GM23338 (cell line): ENCODE measurements at regions not wholly inside any gene's neighbourhood (a gene's known extent, or its start where the extent isn't known, plus 50 kb on each side); places are given as distances from the start of the nearest gene placed in this dataset.

Experiments used
- ATAC-seq: fragments of 200-7000 bp; cut with Tn5 transposase; 3 replicates; pipeline ENCODE4 v1.9.1; 2020
- DNase-seq: peaks from one replicate; pipeline ENCODE4 v3.0.0-alpha.2; 2015; ENCODE audit warnings: low spot score
- H2AFZ ChIP-seq: fragments of 200-600 bp; sonication (generic); 2 replicates; pipeline ENCODE4 v1.8.0; 2016; ENCODE audit warnings: antibody characterized with exemption, mild to moderate bottlenecking, moderate library complexity
- H3F3A ChIP-seq: fragments of 200-600 bp; sonication (generic); replicated peaks from 2 replicates; pipeline ENCODE4 v1.8.0; 2017; ENCODE audit warnings: antibody characterized with exemption, mixed run types, low read depth
- H3K27ac ChIP-seq: fragments of 200-600 bp; sonication (generic); 2 replicates; pipeline ENCODE4 v1.6.1; 2016; ENCODE audit warnings: low read depth
- H3K27me3 ChIP-seq: fragments of 200-600 bp; sonication (generic); 2 replicates; pipeline ENCODE4 v1.8.0; 2016; ENCODE audit warnings: mild to moderate bottlenecking, mixed run types, moderate library complexity; ENCODE audit not compliant: insufficient read depth
- H3K36me3 ChIP-seq: fragments of 200-600 bp; sonication (generic); 2 replicates; pipeline ENCODE4 v1.8.0; 2016; ENCODE audit warnings: mild to moderate bottlenecking; ENCODE audit not compliant: insufficient read depth
- H3K4me1 ChIP-seq: fragments of 200-600 bp; sonication (generic); 2 replicates; pipeline ENCODE4 v1.8.0; 2016; ENCODE audit warnings: mild to moderate bottlenecking, moderate library complexity; ENCODE audit not compliant: insufficient read depth
- H3K4me2 ChIP-seq: fragments of 200-600 bp; sonication (generic); 2 replicates; pipeline ENCODE4 v1.7.1; 2017; ENCODE audit warnings: mixed run types
- H3K4me3 ChIP-seq: fragments of 200-600 bp; sonication (generic); 2 replicates; pipeline ENCODE4 v1.6.1; 2016; ENCODE audit warnings: mixed run types
- H3K79me2 ChIP-seq: fragments of 200-600 bp; sonication (generic); replicated peaks from 2 replicates; pipeline ENCODE4 v1.8.0; 2017; ENCODE audit warnings: mild to moderate bottlenecking; ENCODE audit not compliant: insufficient read depth
- H3K9me2 ChIP-seq: fragments of 200-600 bp; sonication (generic); 2 replicates; pipeline ENCODE4 v1.8.0; 2017; ENCODE audit not compliant: insufficient read depth
- H4K20me1 ChIP-seq: fragments of 200-600 bp; sonication (generic); replicated peaks from 2 replicates; pipeline ENCODE4 v1.8.0; 2017; ENCODE audit warnings: mild to moderate bottlenecking; ENCODE audit not compliant: insufficient read depth
- H3K27ac Mint-ChIP-seq: 2 replicates; pipeline ENCODE4 v1.8.0; 2020; ENCODE audit warnings: inconsistent platforms, mild to moderate bottlenecking, moderate library complexity, mixed read lengths
- H3K27me3 Mint-ChIP-seq: 3 replicates; pipeline ENCODE4 v1.8.0; 2022; ENCODE audit warnings: low read depth, mild to moderate bottlenecking, moderate library complexity, mixed read lengths, inconsistent platforms; ENCODE audit not compliant: insufficient read depth, poor library complexity
- H3K36me3 Mint-ChIP-seq: 3 replicates; pipeline ENCODE4 v1.8.0; 2021; ENCODE audit warnings: low read depth, mild to moderate bottlenecking, inconsistent platforms, moderate library complexity, mixed read lengths
- H3K4me1 Mint-ChIP-seq: 3 replicates; pipeline ENCODE4 v1.8.0; 2020; ENCODE audit warnings: mild to moderate bottlenecking, inconsistent platforms, mixed read lengths
- H3K4me3 Mint-ChIP-seq: 3 replicates; pipeline ENCODE4 v1.8.0; 2021; ENCODE audit warnings: moderate library complexity, mild to moderate bottlenecking, inconsistent platforms, mixed read lengths
- H3K9me3 Mint-ChIP-seq: 3 replicates; pipeline ENCODE4 v1.8.0; 2020; ENCODE audit warnings: moderate library complexity, mild to moderate bottlenecking, inconsistent platforms, mixed read lengths
- EZH2 ChIP-seq: fragments of 200-600 bp; sonication (generic); IDR thresholded peaks from one replicate; pipeline ENCODE4 v1.8.0; 2017; ENCODE audit warnings: antibody characterized with exemption, mild to moderate bottlenecking, low read depth; ENCODE audit not compliant: unreplicated experiment
- JUNB ChIP-seq: IDR thresholded peaks from one replicate; pipeline ENCODE4 v1.6.1; 2016; ENCODE audit warnings: antibody characterized with exemption; ENCODE audit not compliant: unreplicated experiment
- NANOG ChIP-seq: IDR thresholded peaks from 2 replicates; pipeline ENCODE4 v1.6.1; 2016; ENCODE audit warnings: antibody characterized with exemption, borderline replicate concordance
- POLR2AphosphoS5 ChIP-seq: IDR thresholded peaks from 2 replicates; pipeline ENCODE4 v1.6.1; 2016; ENCODE audit warnings: antibody characterized with exemption, low read depth
- STAT1 ChIP-seq: IDR thresholded peaks from one replicate; pipeline ENCODE4 v1.6.1; 2016; ENCODE audit warnings: antibody characterized with exemption; ENCODE audit not compliant: unreplicated experiment
- ZNF114 ChIP-seq: fragments of 250-450 bp; sonication (Bioruptor Pico); IDR thresholded peaks from 2 replicates; pipeline ENCODE4 v1.5.0; 2020; ENCODE audit warnings: mild to moderate bottlenecking, moderate library complexity
- ZNF331 ChIP-seq: fragments of 250-450 bp; sonication (Bioruptor Pico); IDR thresholded peaks from 2 replicates; pipeline ENCODE4 v1.5.0; 2020; ENCODE audit warnings: low read depth, mild to moderate bottlenecking, moderate library complexity
- ZNF462 ChIP-seq: fragments of 250-450 bp; sonication (Bioruptor Pico); IDR thresholded peaks from 2 replicates; pipeline ENCODE4 v1.5.0; 2020; ENCODE audit warnings: mild to moderate bottlenecking, moderate library complexity
- TF ChIP-seq, protein P1 (sequence below): IDR thresholded peaks from one replicate; pipeline ENCODE4 v1.6.1; 2018; ENCODE audit warnings: antibody characterized with exemption; ENCODE audit not compliant: unreplicated experiment

GRCh38 chr11:91792779-91793262 lies 431.8 kb upstream of the FAT3 start:
- H3K27me3 Mint-ChIP-seq: no peaks in the 10 kb centered on the region
- no peaks in the 10 kb centered on the region; the same call in 2 of the 3 replicates for H3K4me1 Mint-ChIP-seq

DNA sequence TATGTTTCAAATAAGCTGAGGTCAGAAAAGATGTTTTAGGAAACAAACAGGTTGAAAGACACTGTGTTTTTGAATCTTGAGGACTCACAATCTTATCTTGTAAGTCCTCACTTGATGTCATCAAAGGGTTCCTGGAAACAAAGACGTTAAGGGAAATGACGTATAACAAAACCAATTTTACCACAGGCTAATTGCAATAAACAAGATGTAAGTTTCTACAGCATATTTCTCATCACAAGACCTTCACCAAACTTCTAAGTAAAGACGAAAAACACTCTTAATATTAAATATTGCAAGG lies 433.5 kb upstream of the FAT3 start:
- Mint-ChIP-seq H3K4me3 (no peak overlapping the region), H3K27ac (no peak overlapping the region)
- ATAC-seq: no peak
- no peak for TF ChIP-seq POLR2AphosphoS5
- no peak for TF ChIP-seq NANOG
- no peak for TF ChIP-seq ZNF331 (CRISPR knock-in tag)
- TF ChIP-seq ZNF114: no peak
- TF ChIP-seq ZNF462 (CRISPR knock-in tag): no peak

More at GRCh38 chr11:91792779-91793262, 431.8 kb upstream of the FAT3 start:
- Mint-ChIP-seq H3K36me3 (no peaks in the 10 kb centered on the region), H3K4me3 (no peak overlapping the region), H3K9me3 (no peaks in the 10 kb centered on the region), H3K27ac (peak overlapping the region; percentile 46)
- no peak overlapping the region for H3K4me2 ChIP-seq
- no peaks in the 10 kb centered on the region for H3K4me1 ChIP-seq
- TF ChIP-seq JUNB: no peak
- TF ChIP-seq NANOG: no peak
- TF ChIP-seq ZNF114: no peak
- no peak for TF ChIP-seq STAT1
- TF ChIP-seq, protein P1, sequence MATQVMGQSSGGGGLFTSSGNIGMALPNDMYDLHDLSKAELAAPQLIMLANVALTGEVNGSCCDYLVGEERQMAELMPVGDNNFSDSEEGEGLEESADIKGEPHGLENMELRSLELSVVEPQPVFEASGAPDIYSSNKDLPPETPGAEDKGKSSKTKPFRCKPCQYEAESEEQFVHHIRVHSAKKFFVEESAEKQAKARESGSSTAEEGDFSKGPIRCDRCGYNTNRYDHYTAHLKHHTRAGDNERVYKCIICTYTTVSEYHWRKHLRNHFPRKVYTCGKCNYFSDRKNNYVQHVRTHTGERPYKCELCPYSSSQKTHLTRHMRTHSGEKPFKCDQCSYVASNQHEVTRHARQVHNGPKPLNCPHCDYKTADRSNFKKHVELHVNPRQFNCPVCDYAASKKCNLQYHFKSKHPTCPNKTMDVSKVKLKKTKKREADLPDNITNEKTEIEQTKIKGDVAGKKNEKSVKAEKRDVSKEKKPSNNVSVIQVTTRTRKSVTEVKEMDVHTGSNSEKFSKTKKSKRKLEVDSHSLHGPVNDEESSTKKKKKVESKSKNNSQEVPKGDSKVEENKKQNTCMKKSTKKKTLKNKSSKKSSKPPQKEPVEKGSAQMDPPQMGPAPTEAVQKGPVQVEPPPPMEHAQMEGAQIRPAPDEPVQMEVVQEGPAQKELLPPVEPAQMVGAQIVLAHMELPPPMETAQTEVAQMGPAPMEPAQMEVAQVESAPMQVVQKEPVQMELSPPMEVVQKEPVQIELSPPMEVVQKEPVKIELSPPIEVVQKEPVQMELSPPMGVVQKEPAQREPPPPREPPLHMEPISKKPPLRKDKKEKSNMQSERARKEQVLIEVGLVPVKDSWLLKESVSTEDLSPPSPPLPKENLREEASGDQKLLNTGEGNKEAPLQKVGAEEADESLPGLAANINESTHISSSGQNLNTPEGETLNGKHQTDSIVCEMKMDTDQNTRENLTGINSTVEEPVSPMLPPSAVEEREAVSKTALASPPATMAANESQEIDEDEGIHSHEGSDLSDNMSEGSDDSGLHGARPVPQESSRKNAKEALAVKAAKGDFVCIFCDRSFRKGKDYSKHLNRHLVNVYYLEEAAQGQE: no peak
- TF ChIP-seq EZH2: no peak
- DNase-seq (no peak), ATAC-seq (no peak)
- H3F3A ChIP-seq: no peaks in the 10 kb centered on the region
- no peak overlapping the region for H3K4me3 ChIP-seq
- peak overlapping the region; percentile 93; the same call in 1 of the 2 replicates for H2AFZ ChIP-seq
- H3K36me3 ChIP-seq: no peaks in the 10 kb centered on the region
- H3K9me2 ChIP-seq: no peaks in the 10 kb centered on the region
- H3K79me2 ChIP-seq: no peaks in the 10 kb centered on the region
- H3K27me3 ChIP-seq: no peaks in the 10 kb centered on the region
- H4K20me1 ChIP-seq: no peaks in the 10 kb centered on the region
- no peak overlapping the region for H3K27ac ChIP-seq

More for the DNA sequence above, 433.5 kb upstream of the FAT3 start:
- DNase-seq: no peak
- Histone ChIP-seq H4K20me1 (no peaks in the 10 kb centered on the region), H3K4me3 (no peak overlapping the region), H3K27me3 (no peaks in the 10 kb centered on the region), H3K27ac (no peak overlapping the region), H3F3A (no peaks in the 10 kb centered on the region), H3K79me2 (no peaks in the 10 kb centered on the region), H3K4me1 (no peaks in the 10 kb centered on the region), H2AFZ (peak overlapping the region; percentile 83; the same call in 1 of the 2 replicates), H3K4me2 (no peak overlapping the region), H3K36me3 (0 out of 2 replicates have a peak, but pooled peaks cover under 1% of the 10 kb centered on the region), H3K9me2 (peaks cover 3% of the 10 kb centered on the region; the same call in 1 of the 2 replicates)
- no peaks in the 10 kb centered on the region for H3K36me3 Mint-ChIP-seq
- no peaks in the 10 kb centered on the region for H3K27me3 Mint-ChIP-seq
- H3K4me1 Mint-ChIP-seq: no peaks in the 10 kb centered on the region; the same call in 2 of the 3 replicates
- no peaks in the 10 kb centered on the region for H3K9me3 Mint-ChIP-seq
